Astrocyte of the hippocampus (primary cell): ENCODE measurements at regions not wholly inside any gene's neighbourhood (a gene's known extent, or its start where the extent isn't known, plus 50 kb on each side); places are given as distances from the start of the nearest gene placed in this dataset.
"Not testable (repeated sequence)": the region's sequence is repeated elsewhere in the genome, so short reads cannot be mapped to it uniquely, and the experiment has no call there.

ENCODE experiments used
- DNase-seq: peaks from one replicate; pipeline ENCODE4 v3.0.0; 2011; ENCODE audit warnings: low read depth, low spot score

DNA sequence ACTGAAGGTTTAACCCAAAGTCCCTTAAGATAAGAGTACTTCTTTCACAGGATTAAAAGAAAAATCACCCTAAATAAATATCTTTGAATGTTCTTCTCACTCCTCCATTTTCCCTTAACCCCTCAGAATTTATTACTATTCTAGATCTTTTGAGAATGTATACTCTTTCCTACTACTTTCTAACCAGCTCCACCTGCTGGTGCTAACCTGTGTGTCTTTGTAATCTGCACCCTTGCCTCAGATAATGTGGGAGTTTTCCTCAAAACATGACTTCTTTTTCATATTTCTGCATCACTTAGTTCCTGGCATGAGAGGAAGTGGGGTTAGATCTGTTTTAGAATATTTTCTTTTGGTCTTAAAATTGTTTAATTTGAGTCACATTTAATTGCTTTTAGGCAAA lies 394.2 kb downstream of the BMP2 start:
- peak; percentile 31 for DNase-seq

DNA sequence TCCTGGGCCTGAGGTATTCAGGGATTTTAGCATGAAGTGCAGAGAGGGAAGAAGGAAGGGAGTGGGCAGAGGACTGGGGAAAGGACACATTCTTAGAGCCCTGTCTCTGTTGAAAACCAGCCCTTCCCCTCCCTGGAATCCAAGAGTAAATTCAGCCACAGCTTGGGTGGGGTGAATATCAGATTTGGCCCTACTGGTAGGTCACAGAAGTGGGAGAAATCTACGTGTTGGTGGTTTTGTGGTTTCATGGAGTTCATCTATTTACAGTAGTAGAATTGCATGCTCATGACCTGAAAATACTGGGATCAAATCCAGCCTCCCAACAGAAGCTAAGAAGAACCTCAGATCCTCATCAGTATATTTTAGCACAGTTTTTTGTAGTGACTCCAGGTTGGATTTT lies 404.4 kb downstream of the BMP2 start:
- DNase-seq: peak; percentile 53

DNA sequence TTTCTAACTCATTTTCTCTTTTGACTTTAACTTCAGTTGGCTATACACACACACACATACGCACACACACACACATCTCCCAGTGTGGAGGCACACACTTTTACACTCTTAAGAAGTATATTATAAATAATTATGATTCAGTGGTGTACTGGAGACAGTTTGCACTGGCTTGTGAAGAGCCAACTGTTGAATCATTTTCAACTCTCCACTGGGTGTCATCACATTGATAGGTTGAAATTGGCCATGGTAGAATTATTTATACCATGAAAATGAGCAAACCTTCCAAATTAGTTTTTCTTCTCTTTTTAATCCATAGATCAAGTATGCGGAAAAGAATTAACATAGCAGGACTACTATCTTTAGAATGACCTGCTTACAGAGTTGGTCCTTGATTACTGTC lies 407.1 kb downstream of the BMP2 start:
- no peak for DNase-seq

DNA sequence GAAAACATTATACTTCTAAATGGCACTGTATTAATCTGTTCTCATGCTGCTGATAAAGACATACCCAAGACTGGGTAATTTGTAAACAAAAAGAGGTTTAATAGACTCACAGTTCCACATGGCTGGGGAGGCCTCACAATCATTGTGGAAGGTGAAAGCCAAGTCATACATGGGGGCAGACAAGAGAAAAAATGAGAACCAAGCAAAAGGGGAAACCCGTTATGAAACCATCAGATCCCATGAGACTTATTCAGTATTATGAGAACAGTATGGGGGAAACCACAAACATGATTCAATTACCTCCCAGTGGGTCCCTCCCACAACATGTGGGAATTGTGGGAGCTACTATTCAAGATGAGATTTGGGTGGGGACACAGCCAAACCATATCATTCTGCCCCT lies 408.3 kb downstream of the BMP2 start:
- not testable (repeated sequence) for DNase-seq

DNA sequence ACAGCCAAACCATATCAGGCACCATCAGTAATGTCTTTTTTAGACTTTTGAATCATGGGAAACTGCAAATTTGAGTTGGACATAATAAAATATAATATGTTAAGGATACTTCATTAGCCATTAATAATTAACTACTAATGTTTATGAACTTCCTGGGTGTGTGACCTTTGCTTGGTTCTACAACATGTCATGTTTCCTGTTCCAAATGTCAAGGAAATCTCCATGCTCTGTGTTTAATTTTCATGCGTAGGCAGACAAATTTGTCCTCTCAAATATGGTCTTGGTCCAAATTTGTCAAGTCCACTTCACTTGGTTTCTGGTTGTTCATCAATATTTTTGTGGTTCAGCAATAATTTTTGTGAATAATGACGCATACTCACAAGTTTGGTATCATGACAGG lies 410.5 kb downstream of the BMP2 start:
- DNase-seq: no peak

DNA sequence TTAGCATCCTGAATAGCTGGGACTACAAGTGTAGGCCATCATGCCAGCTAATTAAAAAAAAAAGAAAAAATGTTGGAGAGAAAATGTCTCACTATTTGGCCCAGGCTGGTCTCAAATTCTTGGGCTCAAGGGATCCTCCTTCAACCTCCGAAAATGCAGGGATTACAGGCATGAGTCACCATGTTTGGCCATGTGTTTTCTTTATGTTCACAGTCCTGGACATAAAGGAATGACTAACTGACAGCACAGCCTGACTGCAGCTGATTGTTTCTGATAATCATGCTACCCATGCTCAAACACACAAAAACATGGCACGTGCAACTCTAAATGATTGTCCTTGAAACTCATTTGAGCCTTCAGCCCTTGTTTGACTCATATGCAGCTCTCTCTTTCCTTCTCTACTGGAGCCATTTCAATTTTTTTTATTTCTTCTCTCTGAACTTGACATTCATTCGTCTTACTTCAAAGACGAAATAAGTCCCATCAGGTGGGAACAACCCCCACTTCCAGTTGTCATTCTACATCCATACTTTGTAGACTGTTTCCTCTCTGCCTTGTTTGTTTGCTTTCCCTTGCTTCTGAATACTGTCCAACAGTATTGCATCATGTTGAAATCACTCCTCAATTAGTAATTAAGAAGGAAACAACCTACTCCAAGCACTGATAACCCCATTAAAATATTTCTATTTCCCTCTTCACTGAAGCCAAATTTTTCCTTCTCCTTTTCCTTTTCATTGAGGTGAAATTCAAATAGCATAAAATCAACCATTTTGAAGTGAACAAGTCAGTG lies 413.0 kb downstream of the BMP2 start:
- peak; percentile 6 for DNase-seq

GRCh38 chr20:7189231-7189630 lies 421.7 kb downstream of the BMP2 start:
- no peak for DNase-seq

DNA sequence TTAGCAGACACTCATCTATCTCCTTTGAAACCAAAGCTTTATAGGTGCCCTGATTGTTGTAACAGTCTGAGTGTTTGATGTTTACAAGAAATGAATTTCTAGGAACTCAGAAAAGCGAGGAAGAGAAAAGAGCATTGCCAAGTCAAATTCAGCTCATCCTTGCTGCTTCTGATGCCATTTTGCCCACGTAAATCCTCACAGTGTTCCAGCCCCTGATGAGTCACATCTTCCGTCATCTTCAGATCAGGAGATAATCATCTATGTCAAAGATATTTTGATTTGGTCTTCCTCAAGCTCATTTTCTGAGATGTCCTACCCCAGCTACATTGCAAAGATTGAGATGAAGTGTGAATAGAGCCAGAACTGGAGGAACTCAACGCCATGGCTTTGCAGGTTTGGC lies 426.2 kb downstream of the BMP2 start:
- no peak for DNase-seq

DNA sequence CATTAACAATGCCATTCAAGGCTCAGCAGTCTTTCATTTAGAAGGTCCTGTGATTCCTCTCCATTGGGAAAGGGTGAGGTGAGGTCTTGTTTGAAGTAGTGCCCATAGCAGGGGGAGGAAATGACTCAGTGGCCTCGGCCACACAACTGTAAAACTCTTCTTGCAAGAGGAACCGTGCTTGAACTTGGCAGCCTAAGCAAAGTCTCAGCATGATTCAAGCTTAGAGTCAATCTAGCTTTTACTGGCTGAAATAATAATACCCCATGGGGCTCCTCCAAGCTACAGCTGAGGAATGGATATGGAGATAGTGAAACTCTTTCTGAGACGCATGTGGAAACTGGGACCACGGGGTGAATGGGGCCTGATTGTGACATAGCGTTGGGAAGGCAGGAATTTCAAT lies 428.2 kb downstream of the BMP2 start:
- DNase-seq: peak; percentile 77

DNA sequence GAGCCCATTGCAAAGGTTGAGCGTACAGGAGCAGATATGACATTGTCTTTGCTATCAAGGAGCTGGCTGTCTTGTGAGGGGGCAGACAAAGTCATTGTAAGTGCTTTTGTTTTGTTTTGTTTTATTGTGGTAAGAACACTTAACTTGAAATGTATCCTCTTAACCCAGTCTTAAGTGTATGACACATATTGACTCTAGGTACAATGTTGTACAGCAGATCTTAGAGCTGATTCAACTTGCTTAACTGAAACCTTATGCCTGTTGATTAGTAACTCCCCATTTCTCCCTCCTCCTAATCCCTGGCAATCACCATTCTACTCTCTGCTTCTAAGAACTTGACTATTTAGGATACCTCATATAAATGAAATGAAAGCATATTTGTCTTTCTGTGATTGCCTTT lies 429.0 kb downstream of the BMP2 start:
- DNase-seq: no peak

DNA sequence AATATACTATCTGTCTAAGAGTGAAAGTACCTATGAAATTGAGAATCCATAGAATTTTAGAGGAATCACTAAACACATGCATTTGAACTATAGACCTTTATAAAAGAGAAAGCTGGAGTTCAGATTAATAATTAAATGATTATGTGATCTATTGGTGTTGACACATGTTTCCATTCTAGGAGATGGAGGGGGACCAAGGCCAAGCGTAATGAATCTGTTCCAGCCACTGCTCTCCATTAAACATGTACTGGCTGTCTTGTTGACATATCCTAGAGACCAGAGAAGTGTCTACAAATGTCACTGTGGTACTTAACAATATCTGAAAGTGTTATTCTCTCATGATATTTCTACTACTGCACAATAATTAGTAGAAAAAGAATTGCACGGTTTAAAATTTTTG lies 432.4 kb downstream of the BMP2 start:
- no peak for DNase-seq

DNA sequence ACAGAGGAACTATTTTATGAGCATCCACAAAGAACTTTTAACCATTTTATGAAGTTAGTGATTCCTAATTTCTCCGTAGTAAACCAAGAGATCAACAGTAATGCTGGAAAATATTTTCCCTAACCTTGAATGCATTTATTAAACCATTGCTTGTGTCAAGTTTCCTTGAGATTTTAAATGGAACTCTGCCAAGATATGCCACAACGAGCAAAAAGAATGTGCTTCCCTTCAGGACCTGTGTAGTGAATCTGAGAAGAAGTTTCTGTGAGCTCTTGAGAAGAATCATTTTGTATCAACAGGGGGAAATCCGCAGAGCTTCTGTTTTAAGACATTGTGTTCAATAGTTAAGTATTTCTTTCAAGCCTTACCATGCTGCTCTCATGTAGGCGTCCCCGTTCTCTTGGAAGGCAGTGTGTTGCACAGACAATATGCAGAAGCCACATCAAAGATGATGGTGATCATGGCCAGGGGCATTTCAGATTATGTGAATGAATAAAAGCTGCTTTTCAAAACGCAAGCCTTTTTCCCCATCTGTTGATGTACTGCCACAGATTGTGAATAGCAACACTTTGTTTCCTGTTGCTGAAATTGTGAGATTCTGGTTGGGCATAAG lies 439.8 kb downstream of the BMP2 start:
- peak; percentile 23 for DNase-seq

DNA sequence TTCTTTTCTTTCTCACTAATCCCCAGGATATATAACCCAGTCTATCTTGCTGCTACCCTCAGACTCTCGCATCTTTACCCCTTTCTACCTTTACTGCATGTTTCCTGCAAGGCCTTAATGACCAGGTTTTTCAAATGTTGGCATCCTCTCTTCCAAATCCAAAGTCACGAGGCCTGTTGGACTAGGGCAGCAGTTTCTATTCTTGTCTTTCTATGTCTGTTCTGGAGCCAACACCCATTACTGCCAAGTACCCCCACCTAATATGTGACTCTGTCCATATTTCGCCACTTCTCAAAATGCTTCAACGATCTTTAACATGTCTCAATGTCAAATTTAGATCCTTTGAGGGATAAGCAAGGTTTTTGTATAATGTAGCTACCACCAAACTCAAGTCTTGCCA lies 443.4 kb downstream of the BMP2 start:
- no peak for DNase-seq

DNA sequence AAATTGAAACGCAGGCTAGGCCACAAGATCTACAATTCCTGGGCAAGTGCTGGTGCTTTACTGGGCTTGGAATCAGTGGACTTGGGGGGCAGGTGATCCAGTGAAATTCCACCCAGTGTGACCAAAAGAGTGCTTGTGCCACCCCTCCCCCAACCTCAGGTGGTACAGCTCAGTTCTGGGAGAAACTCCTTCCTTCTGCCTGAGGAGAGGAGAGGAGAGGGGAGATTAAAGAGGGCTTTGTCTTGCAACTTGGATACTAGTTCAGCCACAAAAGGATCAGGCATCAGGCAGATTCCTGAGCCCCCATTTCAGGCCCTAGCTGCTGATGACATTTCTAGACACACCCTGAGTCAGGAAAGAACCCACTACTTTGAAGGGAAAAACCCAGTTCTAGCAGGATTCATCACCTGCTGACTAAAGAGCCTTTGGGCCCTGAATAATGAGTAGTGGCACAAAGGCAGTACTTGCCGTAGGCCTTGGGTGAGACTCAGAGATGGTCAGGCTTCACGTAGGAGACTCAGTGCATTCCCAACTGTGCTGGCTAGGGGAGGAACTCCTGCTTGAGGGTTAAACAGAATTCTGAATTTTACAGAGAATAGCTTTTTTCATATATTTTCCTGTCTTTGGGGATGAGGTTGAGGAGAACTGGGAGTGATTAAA lies 446.7 kb downstream of the BMP2 start:
- DNase-seq: no peak

- DNase-seq: no peak
These were observed 450.1 kb downstream of the BMP2 start for GRCh38 chr20:7217606-7218005.

DNA sequence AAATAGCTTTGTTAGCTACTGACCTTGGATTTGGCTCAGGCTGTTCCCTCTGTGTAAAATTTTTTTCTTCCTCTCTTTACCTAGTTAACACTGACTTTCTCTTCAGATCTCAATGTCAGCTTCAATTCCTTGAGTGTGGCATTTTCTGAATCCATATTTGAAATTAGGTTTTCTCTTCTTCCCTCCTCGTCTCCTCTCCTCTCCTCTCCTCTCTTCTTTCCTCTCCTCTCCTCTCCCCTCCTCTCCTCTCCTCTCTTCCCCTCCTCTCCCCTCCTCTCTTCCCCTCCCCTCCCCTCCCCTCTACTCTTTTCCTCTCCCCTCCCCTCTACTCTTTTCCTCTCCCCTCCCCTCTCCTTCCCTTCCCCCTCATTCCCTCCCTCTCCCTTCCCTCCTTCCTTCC lies 453.3 kb downstream of the BMP2 start:
- DNase-seq: no peak

DNA sequence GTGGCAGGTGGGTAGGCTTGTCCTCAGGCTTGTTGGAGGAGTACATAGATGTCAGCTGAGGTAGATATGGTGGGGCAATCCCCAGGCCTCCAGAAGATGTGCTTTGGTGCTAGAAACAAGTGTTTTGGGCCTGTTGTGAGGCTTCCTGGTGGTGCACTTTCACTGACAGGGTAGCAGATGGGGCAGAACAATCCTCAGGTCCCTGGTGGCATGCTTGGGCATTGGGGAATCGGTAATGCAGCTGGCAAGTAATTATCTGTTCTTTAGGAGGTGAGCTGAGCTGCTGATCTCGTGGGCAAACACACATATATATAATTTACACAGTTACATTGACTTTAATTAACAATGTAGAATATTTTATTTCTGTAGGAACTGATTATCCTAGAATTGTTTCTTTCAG lies 458.7 kb downstream of the BMP2 start:
- DNase-seq: no peak

GRCh38 chr20:7231303-7231702 lies 463.8 kb downstream of the BMP2 start:
- DNase-seq: no peak

GRCh38 chr20:7232796-7233195 lies 465.3 kb downstream of the BMP2 start:
- no peak for DNase-seq

DNA sequence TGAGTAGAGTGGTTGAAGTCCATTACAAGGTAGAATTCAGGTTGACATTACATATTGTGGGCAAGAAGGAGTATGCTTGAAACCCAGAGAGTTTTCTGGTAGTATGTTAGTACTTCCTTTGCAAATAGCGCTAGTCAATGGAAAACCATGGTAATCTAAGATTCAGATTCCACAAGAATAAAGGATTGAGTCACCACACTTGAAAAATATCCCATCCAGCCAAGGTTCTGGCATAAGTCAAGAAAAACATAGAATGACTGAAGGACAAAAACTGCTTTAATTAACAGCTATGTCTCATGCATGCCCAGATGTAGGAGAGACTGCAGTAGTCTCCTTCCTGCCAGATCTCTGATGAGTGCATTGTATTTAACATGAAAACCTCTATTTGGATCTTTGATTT lies 469.8 kb downstream of the BMP2 start:
- peak; percentile 12 for DNase-seq

DNA sequence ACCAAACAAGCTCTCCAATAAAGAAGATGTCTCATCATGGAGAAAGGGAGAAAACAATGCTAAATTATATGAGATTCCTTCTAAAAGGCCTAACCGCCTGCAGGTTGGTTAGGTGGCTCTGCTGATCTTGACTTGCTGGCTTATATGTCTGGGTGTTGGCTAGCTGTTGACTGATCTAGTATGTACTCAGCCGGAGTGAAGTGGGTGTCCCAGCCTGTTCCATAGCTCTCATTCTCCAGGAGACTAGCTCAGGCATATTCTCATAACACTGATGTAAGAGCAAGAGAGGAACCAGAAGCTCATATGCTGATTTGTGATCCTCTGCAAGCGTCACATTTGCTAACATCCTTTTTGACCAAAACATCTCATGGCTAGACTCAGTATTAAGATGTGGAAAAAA lies 473.0 kb downstream of the BMP2 start:
- no peak for DNase-seq

- no peak for DNase-seq
These were observed 481.1 kb downstream of the BMP2 start for GRCh38 chr20:7248281-7249201.
